K562 (cell line): ENCODE measurements at regions not wholly inside any gene's neighbourhood (a gene's known extent, or its start where the extent isn't known, plus 50 kb on each side); places are given as distances from the start of the nearest gene placed in this dataset.

Experiments
- ARID3A ChIP-seq: IDR thresholded peaks from 2 replicates; pipeline ENCODE4 v1.6.1; 2012; ENCODE audit warnings: low read depth, low read length, improper control_type of control experiment, borderline replicate concordance
- EZH2 ChIP-seq: IDR thresholded peaks from 2 replicates; pipeline ENCODE4 v1.6.1; 2012; ENCODE audit warnings: low read depth, mild to moderate bottlenecking, inconsistent platforms, low read length, borderline replicate concordance
- RUNX1 ChIP-seq: sonication (generic); IDR thresholded peaks from 2 replicates; pipeline ENCODE4 v1.6.1; 2016; ENCODE audit warnings: antibody characterized with exemption, low read depth
- ZNF274 ChIP-seq: IDR thresholded peaks from 2 replicates; pipeline ENCODE4 v1.6.1; 2011; ENCODE audit warnings: low read depth, mild to moderate bottlenecking, low read length, moderate library complexity, borderline replicate concordance
- ZNF830 ChIP-seq: fragments of 250-450 bp; sonication (Bioruptor Pico); IDR thresholded peaks from 2 replicates; pipeline ENCODE4 v1.5.0; 2021; ENCODE audit warnings: mild to moderate bottlenecking
- TF ChIP-seq, protein P1 (sequence below), 3 experiments: IDR thresholded peaks in 2 of 3; conservative IDR thresholded peaks in 1 of 3; 2 replicates each; pipeline ENCODE4 v1.5.1; 2011 to 2012; ENCODE audit warnings: low read length in 3 of 3, mild to moderate bottlenecking in 3 of 3, control low read depth in 2 of 3, improper control_type of control experiment in 1 of 3, inconsistent platforms in 1 of 3, low read depth in 1 of 3, mixed read lengths in 1 of 3, moderate library complexity in 1 of 3; ENCODE audit not compliant: insufficient read depth in 2 of 3

- TF ChIP-seq RUNX1 (no peak), ZNF274 (no peak), ARID3A (no peak), ZNF830 (CRISPR knock-in tag) (no peak), EZH2 (no peak)
- TF ChIP-seq, protein P1, sequence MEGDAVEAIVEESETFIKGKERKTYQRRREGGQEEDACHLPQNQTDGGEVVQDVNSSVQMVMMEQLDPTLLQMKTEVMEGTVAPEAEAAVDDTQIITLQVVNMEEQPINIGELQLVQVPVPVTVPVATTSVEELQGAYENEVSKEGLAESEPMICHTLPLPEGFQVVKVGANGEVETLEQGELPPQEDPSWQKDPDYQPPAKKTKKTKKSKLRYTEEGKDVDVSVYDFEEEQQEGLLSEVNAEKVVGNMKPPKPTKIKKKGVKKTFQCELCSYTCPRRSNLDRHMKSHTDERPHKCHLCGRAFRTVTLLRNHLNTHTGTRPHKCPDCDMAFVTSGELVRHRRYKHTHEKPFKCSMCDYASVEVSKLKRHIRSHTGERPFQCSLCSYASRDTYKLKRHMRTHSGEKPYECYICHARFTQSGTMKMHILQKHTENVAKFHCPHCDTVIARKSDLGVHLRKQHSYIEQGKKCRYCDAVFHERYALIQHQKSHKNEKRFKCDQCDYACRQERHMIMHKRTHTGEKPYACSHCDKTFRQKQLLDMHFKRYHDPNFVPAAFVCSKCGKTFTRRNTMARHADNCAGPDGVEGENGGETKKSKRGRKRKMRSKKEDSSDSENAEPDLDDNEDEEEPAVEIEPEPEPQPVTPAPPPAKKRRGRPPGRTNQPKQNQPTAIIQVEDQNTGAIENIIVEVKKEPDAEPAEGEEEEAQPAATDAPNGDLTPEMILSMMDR (IDR thresholded peaks at IDR 0.05 in 2 of 3, conservative IDR thresholded peaks at IDR 0.05 in 1 of 3; ENCODE audit: insufficient read depth in 2 of 3, low read depth in 1 of 3, low read length in 3 of 3) = no peak
These were observed 393.5 kb downstream of the RAD51AP2 start for GRCh38 chr2:17124575-17125318.
